CD4-positive, alpha-beta T cell treated with Interleukin-12 subunit alpha and Interleukin-12 subunit beta, for 1 hour (primary cell): ENCODE measurements at regions not wholly inside any gene's neighbourhood (a gene's known extent, or its start where the extent isn't known, plus 50 kb on each side); places are given as distances from the start of the nearest gene placed in this dataset.

Experiments used
- DNase-seq: peaks from one replicate; pipeline ENCODE4 v3.0.0-alpha.2; 2020

DNA sequence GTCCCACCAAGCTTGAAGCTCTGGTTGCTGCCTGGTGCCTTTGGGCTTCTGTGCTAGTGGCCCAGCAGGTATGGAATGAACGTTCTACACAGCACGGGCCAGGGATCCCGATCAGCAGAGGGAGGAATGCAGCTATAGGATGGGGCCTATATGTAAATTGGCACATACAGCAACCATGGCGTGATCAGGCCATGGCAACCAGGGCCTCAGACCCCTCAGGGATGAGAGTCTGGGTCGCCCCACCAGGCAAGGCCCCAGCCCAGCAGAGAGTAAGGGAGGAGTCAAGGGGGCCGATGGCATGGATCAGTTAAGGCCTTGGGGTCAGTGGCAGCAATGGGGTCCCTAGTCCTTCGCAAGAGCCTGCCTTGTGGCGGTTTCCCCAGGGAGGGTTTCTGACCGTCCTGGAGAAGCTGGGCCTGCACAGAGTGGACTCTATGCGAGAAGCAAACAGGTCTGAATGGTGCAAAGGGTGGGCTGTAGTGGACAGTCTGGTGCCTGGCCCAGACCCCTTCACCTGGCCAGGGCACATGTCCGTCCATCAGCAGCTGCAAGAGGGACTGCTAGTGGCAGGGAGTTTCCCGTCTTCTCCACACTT lies 98.2 kb upstream of the SLC22A11 start:
- DNase-seq: no peak

DNA sequence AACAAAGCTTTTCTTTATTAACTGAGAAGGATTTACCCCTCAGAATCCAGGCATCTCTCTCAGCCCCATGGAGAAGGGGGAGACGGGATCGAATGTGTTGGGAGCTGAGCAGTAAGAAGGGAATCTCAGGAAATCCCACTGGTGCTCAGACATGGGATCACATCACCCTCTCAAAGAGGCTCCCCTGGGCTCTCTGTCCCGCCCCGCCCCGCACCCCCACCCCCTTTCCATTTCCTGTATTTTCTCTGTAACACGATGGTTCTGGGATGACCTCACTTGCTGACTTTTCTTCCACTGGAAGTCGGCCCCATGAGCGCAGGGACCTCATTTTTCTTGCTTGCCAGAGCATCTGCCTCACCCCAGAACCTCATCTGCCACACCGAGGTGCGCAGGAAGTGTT lies 96.7 kb upstream of the SLC22A11 start:
- no peak for DNase-seq

DNA sequence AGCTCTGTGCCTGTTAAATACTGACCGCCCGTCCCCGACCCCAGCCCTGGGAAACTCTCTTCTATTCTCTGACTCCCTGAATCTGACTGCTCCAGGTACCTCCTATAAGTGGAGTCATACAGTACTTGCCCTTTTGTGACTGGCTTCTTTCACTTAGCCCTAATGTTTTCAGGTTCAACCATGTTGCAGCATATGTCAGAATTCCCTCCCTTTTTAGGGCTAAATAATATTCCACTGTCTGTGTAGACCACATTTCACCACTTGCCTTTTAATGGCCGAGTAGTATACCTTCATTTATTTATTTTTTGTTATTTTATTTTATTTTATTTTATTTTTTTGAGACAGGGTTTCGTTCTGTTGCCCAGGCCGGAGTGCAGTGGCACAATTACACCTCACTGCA lies 96.1 kb upstream of the SLC22A11 start:
- DNase-seq: no peak

DNA sequence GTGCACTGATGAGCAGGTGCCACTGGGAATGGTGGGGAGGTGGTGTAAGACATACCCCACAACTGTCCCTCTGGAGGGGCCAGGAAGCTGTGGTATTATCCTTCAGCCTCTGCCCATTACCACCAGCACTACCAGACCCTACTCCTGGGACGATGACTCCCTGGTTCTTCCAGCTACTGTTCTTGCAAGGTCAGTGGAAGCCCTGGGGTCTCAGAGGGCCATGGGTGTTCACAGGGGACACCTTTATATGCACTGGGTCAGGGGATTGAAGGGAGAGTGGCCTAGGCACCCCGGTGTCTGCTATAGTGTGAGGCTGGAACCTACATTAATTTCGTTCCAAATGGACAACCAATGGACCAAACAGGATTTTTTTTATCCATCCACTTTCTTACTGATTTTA lies 94.7 kb upstream of the SLC22A11 start:
- DNase-seq: no peak

DNA sequence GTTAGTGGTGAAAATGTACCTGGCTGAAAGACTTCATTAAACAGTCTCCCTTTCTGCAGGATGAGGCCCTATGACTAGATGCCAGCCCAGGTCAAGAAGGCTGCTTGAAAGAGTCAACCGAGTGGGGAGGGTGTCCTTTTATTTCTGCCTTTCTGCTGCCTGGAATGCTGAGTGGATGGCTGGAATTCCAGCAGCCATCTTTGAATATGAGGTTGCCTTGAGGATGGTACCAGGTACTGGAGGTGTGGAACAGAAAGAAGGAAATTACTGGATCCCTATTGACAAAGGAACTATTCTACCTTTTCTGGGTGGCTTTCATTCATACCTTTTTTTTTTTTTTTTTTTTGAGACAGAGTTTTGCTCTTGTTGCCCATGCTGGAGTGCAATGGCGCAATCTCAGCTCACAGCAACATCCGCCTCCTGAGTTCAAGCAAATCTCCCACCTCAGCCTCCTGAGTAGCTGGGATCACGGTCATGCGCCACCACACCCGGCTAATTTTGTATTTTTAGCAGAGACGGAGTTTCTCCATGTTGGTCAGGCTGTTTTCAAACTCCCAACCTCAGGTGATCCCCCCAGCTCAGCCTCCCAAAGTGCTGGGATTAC lies 89.5 kb upstream of the SLC22A11 start:
- DNase-seq: no peak

DNA sequence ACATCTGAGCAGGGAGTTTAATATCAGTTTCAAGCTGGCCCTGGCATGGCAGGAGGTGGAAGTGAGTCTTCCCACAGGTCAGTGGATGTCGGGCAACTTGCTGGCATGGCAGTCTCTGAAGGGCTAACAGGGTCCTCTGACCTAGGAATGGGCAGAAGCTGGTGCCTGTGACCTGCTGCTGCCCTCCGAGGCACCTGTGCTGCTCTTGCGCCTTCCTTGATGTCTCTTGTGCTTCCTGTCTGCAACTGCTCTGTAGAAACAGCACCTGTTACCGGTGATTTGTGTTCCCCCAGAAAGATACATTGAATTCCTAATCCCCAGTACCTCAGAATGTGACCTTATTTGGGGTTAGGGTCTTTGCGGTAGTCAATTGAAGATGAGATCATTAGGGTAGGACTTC lies 86.5 kb upstream of the SLC22A11 start:
- no peak for DNase-seq

DNA sequence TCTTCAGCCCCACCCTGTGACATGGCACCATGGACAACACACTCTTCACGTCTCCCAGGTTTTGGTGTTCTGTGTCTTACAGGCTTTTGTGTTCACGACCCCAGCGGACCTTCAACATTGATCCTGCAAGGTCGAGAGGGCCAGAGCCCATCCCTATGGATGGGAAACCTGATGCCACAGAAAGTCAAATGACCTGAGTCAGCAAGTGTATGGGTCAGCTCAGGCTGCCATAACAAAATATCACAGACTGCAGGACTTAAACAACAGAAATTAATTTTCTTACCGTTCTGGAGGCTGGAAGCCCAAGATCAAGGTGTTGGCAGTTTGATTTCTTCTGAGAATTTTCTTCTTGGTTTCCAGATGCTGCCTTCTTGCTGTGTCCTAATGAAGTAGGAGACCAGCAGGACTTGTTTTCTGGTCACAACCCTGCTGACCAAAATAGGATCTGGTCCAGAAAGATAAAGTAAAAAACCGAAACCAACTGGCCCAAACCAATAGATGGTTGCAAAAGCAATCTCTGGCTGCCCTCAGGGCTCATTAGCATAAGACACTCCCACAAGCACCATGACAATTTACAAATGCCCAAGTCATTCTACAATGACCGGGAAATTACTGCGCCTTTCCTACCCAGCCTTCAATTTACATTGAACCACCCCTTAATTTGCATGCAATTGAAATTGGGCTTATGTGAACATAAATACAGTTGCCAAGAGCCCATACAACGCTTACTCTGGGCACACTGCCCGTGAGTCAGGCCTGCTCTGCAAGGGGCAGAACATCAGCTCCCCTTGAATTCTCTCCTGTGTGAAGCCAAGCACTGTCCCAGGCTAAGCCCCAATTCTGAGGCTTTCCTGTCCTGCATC lies 82.9 kb upstream of the SLC22A11 start:
- no peak for DNase-seq

DNA sequence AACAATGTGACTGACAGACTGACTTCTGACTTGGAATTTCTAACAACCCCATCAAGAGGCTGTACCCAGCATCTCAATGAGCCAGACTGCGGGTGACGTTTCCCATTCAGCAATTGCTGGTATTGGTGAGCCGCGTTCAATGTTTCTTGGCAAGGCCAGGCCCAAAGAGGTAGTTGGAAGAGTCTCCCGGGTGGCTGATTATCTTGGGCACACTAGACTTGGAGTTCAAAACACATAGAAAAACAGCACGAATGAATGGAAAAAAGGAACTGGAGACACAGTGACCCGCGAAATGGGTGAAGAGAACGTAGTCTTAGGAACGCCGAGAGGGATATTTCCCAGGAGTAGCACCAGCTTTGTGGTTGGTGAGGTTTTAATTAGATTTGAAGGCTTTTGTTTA lies 81.1 kb upstream of the SLC22A11 start:
- DNase-seq: no peak

DNA sequence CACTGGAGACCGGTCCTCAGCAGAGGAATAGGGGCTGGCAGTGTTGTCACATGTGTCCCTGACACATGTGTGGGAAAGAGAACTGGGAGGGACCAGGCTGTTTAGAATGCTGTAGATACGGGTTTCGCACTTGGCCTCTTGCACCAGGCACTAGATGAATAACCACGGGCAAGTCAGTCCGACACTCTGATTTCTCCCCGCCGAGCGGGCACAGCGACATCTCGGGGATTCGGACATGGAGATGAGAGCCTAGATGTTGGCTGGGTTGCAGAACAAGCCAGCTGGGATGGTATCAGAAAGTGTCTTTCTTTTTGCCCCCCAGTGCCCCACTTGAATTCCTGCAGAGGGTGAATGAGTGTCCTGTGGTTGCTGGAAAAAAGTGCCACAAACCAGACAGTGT lies 80.6 kb upstream of the SLC22A11 start:
- no peak for DNase-seq

DNA sequence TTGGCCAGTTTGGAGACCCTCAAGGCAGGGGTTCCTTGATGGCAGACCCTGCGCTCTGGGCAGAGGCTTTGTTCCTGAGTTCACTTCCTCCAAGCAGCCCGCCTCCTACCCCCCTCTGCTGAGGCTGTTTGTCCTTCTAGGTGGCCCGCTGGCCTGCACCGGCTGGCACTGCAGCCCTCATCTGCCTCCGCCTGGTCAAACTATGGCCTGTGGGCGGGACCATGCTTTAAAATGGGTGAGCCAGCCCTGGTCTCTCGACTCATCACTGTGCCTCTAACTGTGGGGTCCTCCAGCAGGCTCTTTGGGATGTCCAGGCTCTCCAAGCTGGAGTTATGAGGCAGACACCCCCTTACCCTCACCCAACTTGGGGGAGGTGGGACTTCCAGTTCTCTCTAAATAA lies 78.9 kb upstream of the SLC22A11 start:
- DNase-seq: no peak

DNA sequence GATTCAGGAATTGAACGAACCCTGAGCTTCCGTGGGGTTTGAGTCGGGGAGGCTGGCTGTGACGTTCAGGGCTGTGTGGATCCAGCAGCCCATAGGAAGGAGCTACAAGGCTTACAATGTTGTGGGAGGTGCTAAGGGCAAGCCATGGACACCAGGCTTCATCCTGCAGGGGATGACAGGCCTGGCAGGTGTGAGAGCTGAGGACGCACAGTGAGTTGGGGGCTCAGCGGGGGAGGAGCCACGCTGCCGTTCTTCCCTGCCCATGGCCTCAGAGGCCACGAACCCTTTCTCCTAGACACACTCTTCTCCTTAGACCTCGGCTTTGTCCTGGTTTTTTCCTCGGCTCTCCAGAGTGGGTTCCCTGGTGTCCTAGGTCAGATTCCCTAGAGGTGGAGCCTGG lies 78.1 kb upstream of the SLC22A11 start:
- no peak for DNase-seq

DNA sequence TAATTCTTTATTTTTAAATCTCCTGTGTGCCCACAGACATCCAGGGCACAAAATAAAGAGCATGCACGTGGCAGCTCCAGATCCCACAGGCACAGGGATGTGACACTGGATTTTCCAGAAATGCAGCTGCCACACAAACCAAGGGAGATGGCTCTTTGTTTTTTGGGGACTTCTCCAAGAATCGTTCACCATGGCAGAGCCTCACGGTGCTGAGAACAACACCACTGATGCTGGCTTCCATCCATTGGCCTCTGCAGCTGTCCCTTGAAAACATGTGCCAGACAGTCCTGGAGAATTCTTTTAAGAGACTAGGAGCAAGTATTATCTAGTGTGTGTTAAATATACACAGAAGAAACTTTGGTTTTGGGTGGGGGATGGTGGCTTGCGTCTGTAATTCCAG lies 73.2 kb upstream of the SLC22A11 start:
- DNase-seq: no peak

DNA sequence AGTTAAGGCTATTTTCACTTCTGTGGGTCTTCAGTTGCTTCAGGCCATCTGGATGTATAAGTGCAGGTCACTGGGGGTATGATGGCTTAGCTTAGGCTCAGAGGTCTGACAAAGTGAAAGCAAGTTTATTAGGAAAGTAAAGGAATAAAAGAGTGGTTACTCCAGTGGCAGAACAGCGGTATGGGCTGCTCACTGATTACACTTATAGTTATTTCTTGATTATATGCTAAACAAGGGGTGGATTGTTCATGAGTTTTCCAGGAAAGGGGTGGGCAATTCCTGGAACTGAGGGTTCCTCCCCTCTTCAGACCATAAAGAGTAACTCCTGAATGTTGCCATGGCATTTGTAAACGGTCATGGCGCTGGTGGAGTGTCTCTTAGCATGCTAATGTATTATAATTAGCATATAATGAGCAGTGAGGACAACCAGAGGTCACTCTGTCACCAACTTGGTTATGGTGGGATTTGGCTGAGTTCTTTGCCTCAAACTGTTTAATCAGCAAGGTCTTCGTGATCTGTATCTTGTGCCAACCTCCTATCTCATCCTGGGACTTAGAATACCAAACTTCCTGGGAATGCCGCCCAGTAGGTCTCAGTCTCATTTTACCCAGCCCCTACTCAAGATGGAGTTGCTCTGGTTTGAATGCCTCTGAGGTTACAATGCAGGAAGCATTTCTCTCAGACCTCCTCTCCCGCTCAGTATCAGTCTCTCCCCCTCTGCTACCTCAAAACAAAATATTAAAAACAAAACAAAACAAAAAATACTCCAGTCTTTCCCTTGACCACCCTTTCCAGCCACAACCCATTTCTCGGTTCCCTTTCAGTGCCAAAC lies 71.3 kb upstream of the SLC22A11 start:
- DNase-seq: no peak

DNA sequence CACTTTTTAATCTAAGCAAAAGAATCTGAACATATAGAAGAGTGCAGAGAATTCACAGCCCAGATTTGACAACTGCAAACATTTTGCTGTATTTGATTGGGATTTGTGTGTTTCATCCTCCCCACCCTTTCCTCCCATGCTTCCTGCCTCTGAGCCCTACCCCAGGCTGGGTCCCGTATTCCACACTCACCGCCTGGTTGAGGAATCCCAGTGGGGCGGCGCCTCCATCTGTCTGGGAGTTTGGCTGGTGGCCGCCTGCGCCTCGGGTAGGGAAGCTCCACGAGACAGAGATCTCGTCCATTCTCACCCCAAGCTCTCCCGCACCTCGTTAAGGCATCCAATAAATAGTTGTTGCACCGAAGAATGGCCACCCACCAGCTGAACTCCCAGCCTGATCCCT lies 70.7 kb upstream of the SLC22A11 start:
- no peak for DNase-seq

DNA sequence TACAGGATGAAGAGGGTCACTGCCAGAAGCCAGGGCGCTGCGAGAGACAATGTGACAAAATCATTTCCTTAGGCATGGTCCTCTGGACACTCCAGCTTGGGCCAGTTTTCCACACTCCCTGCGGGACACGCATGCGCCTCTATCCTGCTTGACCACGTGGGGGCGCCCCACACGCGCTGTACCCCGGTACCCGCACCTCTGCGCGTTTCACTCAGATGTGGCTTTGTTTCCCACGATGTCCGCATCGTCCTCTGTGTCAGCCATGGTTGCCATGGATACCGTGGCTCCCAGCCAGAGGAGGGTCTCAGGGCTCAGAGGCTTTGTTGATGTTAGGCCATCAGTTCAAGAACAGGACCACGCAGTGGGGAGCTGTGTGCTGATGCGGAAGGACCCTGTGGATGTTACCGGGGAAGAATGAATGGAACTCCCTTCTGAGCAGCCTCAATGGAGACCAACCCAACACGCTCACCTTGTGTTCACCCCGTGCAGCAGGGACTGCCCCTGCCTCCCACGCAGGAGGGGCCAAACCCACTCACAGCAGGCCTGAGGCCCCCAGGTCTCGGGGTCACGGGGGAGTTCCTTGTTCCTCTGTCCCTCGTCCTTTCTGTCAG lies 65.8 kb upstream of the SLC22A11 start:
- peak; percentile 31 for DNase-seq

DNA sequence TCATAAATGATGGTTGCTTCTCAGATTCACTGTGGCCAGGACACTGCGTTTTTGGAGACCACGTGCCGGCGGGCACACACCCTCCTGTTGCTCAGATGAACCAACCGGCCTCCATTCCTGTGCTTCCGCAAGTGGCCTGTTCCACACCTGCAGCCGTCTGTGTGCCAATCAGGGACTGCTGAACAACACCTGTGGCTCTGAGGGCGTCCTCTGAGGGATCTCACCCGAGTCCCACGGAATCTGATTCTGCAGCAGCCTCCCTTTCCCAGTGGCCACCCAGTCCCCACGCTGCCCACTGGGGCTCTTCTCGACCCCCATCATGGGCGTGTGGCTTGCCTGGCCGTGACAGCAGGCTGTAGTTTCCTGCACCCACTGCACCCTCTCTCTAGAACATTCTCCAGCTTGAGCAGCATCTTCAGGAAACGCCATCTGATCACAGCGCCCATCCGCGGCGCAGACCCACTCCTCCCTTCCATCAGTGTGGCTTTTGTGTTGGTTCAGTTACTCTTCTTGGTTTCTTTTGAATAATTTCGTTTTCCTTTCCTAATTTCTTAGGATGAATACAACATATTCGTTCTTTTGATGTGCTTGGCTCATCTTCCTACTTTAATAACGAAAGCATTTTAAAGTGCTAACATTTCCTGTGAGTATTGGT lies 65.1 kb upstream of the SLC22A11 start:
- DNase-seq: no peak

DNA sequence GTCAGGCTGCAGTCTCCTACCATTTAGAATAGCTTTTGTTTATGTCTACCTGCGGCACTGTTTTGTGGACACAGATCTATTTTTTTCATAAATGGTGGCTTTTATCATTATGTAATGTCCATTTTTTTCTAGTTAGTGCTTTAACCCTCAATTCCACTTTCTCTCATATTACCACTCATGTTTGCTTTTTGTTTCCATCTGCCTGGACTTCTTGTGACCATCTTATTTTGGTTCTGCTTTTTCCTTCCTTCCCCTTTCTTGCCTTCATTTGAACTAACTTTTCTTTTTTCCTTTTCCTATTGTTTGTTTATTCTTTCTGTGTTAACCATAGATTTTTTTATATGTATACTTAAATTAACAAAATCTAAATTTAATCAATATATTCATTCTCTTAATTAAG lies 63.2 kb upstream of the SLC22A11 start:
- DNase-seq: no peak

DNA sequence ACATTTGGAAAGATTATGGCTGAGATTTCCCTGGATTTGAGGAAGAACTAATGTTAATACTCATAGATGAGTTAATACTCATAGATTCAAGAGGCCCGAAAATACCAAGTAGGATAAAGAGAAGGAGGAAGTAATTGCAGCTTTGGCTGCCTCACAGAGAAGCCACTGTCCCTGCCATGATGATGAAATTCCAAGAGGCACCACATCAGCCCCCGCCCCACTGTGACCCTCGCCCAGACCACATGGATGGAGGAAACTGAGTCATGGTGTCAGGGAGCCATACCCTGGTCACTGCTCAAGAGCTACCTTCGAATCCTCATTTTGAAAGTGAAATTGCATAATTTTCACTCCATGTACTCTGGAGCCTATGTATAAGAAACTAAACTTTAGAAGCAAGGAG lies 57.6 kb upstream of the SLC22A11 start:
- no peak for DNase-seq

DNA sequence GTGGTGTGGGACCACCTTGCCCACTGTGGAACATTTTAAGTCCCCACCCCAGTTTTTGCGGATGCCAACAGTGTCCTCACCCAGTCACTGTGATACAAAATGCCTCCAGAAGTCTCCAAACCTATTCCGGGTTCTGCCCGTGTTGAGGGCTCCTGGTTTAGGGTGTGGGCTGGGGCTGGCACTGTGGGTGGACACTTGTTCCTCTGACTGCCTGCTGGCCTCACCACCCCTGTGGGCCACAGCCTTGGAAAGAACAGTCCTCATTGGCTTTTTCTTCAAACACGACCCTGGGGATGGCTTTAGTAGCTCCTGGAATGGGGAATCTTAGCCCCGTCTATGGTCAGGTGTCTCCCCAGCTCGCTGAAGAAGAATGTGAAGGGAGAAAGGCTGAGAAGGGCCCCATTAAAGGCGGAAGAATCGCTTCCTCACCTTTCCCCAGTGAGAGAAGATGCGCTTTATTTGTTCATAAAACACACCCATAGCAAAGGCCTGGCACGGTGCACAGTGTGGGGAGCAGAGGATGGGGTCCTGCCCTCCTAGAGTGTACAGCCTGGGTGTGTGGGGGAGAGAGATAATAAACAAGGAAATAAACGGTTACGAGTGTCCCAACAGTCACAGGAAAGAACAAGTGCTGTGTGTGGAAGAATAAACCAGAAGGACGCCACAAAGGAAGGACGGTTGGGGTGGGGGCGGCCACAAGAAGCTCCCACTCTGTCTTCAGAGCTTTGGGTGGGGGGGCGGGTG lies 56.3 kb upstream of the SLC22A11 start:
- DNase-seq: no peak

DNA sequence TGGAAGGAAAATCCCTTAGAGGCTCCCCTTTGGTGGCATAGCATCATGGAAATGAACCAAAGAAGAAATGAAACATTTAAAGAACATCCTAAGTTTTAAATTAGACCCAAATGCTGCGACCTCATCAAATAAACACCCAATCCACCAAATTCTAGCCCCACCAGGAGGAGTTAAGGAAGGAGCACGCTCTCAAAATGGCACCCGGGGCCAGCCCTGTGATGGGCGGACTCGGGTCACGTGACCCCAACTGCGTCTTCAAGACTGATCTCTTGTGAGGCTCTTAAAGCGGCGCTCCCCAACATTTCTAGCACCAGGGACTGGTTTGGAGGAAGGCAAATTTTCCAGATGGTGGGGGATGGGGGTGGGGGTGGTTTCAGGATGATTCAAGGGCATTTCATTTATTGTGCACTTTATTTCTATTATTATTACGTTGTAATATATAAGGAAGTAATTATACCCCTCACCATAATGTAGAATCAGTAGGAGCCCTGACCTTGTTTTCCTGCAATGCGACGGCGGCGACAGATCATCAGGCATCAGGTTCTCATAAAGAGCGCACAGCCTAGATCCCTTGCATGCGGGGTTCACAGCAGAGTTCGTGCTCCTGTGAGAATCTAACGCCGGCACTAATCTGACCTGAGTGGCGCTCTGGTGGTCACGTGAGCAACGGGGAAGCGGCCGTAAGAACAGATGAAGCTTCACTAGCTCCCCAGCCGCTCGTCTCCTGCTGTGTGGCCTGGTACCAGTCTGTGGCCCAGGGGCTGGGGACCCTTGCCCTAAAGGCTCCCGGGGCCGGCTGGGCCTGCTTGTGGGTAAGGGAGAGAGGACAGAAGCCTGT lies 55.3 kb upstream of the SLC22A11 start:
- DNase-seq: no peak
